C4-2B (cell line): ENCODE measurements at regions not wholly inside any gene's neighbourhood (a gene's known extent, or its start where the extent isn't known, plus 50 kb on each side); places are given as distances from the start of the nearest gene placed in this dataset.
A peak's percentile ranks its signal among the peaks of the same experiment; 100 is the strongest.

Experiments used
- H3K27ac ChIP-seq: fragments of 450-650 bp; 2 replicates; pipeline ENCODE4 v1.5.1; 2017
- ZFX ChIP-seq: fragments of 450-650 bp; IDR thresholded peaks from 2 replicates; pipeline ENCODE4 v1.6.1; 2017
- TF ChIP-seq, protein P1 (sequence below): fragments of 450-650 bp; conservative IDR thresholded peaks from 2 replicates; pipeline ENCODE4 v1.5.1; 2017; ENCODE audit warnings: mild to moderate bottlenecking

DNA sequence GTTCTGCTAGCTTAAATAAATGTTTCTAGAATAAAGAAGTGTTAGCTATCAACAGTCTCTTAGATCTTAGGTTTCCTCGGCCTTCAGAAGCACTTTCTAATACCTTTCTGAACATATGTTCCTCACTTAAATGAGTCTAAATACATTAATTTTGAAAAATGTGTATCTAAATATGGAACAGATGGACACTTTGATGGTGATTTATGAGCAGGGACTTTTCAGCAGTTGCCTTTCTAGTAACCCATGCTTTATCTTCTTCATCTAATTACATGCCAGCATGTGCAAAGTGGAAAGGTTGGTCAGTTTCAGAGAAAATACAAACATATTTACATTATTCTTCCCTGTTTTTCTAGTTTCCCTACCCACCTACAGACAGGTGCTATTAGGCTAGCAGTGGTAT lies 797.0 kb upstream of the CHAC2 start:
- TF ChIP-seq, protein P1, sequence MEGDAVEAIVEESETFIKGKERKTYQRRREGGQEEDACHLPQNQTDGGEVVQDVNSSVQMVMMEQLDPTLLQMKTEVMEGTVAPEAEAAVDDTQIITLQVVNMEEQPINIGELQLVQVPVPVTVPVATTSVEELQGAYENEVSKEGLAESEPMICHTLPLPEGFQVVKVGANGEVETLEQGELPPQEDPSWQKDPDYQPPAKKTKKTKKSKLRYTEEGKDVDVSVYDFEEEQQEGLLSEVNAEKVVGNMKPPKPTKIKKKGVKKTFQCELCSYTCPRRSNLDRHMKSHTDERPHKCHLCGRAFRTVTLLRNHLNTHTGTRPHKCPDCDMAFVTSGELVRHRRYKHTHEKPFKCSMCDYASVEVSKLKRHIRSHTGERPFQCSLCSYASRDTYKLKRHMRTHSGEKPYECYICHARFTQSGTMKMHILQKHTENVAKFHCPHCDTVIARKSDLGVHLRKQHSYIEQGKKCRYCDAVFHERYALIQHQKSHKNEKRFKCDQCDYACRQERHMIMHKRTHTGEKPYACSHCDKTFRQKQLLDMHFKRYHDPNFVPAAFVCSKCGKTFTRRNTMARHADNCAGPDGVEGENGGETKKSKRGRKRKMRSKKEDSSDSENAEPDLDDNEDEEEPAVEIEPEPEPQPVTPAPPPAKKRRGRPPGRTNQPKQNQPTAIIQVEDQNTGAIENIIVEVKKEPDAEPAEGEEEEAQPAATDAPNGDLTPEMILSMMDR = no peak
- no peak for TF ChIP-seq ZFX
- H3K27ac ChIP-seq = no peak overlapping the region

DNA sequence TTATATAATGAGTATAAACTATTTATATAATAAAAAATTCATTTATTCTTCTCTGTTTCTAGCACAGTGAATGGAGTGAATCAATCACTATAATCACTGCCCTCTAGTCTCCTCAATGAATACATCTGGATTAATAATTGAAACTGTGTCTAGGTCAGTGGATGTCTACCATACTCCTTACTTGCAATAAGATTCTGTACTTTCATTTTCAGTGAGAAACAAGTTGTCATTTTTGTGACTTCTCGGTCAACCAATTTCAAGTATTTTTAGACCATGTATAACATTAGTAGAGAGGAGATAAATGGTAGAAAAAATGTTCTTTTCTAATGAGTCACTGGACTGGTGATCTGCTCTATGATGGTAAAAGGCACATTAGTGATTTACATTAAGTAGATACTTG lies 799.6 kb upstream of the CHAC2 start:
- TF ChIP-seq, protein P1 = no peak
- no peak for TF ChIP-seq ZFX
- no peak overlapping the region for H3K27ac ChIP-seq

DNA sequence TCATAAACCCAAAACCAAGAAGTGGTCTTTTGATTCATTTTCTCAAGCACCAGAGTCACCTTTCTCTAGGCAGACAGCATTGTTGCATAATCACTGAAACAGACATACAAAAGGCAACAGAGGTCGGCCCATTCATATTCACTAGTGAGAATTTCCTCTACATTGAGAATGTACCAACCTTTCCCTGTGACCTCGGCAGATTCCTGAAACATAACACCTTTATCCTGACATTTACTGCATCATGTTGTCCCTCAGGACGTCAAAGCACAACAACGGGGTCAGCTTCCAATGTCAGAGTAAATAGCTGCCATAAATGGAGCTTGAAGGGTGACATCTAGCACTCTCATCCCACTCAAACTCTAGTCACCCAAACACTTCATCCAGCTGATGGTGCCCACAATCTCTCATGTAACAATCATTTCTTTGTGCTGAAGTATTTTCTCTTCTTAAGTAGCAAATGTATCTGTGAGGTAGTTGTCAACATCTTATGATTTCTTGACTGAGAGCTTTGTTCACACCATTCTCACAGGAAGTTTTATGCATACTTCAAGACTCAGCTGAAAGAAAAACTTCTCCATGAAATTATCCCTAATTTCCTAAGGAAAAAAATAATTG lies 802.6 kb upstream of the CHAC2 start:
- no peak for TF ChIP-seq ZFX
- TF ChIP-seq, protein P1 = no peak
- no peak overlapping the region for H3K27ac ChIP-seq

DNA sequence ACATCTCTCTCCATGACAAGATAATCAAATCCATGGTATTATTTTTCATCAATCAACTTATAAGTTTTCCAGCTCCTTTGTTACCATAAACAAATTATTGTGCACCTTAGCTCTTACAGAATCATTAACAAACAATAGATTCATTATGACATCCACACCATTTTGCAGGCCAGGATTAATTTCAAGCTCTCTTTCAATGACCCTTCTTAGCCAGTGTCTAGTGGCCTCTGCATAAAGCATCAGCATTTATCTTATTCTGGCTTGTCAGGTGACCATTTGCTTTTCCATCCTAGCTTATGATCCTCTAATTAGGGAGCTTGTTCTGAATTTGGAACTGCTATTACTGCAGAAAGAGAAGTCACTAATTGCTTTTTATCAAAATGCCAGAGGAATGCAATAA lies 806.2 kb upstream of the CHAC2 start:
- no peak for TF ChIP-seq ZFX
- TF ChIP-seq, protein P1 = no peak
- H3K27ac ChIP-seq = no peak overlapping the region

DNA sequence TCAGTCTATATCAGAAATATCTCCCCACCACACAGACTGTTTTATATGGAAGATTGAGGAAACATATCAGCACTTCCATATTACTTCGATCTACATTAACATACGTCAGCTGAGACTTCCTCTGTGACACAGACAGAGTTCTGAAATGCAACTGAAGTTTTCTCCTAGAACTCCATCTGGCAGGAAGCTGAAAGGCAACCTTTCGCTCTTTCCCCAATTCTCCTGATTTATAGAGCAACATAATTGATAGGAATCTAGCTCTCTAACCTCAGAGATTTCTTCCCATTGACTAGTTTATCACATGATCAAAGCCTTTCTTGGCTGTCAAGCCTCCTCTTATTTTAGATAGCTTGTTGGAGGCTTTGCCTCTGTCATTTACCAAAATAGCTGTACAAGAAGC lies 806.7 kb upstream of the CHAC2 start:
- TF ChIP-seq ZFX = no peak
- H3K27ac ChIP-seq = no peak overlapping the region

DNA sequence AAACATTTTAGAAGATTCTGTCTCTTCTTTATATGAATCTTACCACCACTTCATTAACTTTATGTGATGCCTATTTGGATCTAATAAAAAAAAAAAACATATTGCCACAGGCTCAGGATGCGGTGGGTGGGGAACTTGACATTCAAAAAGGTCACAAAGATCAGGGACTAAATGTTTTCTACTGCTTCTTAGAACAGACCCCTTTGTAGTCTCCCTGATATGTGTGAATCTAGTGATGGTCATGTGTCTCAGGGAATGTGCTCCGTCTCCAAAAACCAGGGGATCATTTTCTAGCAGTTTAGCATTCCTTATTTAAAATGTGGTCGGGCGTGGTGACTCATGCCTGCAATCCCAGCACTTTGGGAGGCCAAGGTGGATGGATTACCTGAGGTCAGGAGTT lies 807.8 kb upstream of the CHAC2 start:
- no peak overlapping the region for H3K27ac ChIP-seq
- TF ChIP-seq ZFX = no peak
- TF ChIP-seq, protein P1 = no peak

DNA sequence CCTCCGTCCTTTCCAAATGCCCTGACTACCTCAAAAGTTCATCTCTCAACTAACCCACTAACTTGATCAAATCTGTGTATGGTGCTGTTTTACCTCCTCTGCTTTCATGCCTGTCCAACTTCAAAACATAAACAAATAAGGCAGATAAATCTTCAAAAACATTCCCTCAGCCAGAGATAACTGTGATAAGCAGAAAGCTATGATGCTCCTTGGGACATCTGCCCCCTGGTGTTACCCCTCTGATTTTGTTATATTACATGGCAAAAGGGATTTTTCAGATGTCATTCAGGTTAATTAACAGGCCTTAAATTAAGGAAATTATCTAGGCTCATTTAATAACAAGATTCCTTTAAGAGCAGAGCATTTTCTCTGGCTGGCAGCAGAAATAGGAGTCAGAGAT lies 810.8 kb upstream of the CHAC2 start:
- H3K27ac ChIP-seq = no peak overlapping the region
- TF ChIP-seq ZFX = no peak
- TF ChIP-seq, protein P1 = 0 out of 2 replicates have a peak, but pooled peaks have one; percentile 11

DNA sequence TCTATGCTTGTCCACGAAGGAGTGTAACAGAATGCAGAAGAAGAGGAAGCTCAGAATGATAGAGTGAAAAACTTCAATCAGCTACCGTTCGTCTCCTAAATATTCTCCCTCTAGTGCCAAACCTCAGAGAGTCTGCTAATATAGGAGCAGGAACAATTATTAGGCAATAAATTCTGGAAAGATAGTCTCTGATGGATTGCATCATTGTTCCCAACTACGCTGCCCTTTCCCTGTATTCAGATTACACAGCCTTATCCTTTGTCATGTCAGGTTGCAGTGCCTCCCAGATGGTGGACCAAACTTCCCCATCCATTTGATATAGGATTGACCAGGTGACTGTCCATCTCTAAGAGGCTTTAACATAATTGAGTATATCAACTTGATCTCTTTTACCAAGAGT lies 811.5 kb upstream of the CHAC2 start:
- H3K27ac ChIP-seq = no peak overlapping the region
- TF ChIP-seq, protein P1 = no peak
- TF ChIP-seq ZFX = no peak
